Fibroblast of villous mesenchyme (primary cell): ENCODE measurements at regions not wholly inside any gene's neighbourhood (a gene's known extent, or its start where the extent isn't known, plus 50 kb on each side); places are given as distances from the start of the nearest gene placed in this dataset.
A peak's percentile ranks its signal among the peaks of the same experiment; 100 is the strongest.

Experiments used
- DNase-seq: peaks from one replicate; pipeline ENCODE4 v3.0.0-alpha.2; 2010; ENCODE audit warnings: low read depth
- H3K4me3 ChIP-seq: 2 replicates; pipeline ENCODE4 v1.5.1; 2011; ENCODE audit warnings: low read depth, mild to moderate bottlenecking, low read length
- CTCF ChIP-seq: IDR thresholded peaks from 2 replicates; pipeline ENCODE4 v1.5.1; 2012; ENCODE audit warnings: low read depth, mild to moderate bottlenecking, low read length; ENCODE audit not compliant: insufficient read depth

- TF ChIP-seq CTCF = no peak
- DNase-seq = no peak
- no peak overlapping the region for H3K4me3 ChIP-seq
Observed at GRCh38 chr5:155783246-155783645, 543.7 kb upstream of the SGCD start.

GRCh38 chr5:155783791-155784190 lies 543.2 kb upstream of the SGCD start:
- TF ChIP-seq CTCF = no peak
- no peak for DNase-seq
- H3K4me3 ChIP-seq = no peak overlapping the region

- no peak for DNase-seq
- TF ChIP-seq CTCF = no peak
- H3K4me3 ChIP-seq = no peak overlapping the region
Observed at GRCh38 chr5:155786108-155786507, 540.9 kb upstream of the SGCD start.

GRCh38 chr5:155792873-155793272 lies 534.1 kb upstream of the SGCD start:
- TF ChIP-seq CTCF = no peak
- no peak overlapping the region for H3K4me3 ChIP-seq
- no peak for DNase-seq

GRCh38 chr5:155794795-155795194 lies 532.2 kb upstream of the SGCD start:
- TF ChIP-seq CTCF = no peak
- DNase-seq = peak; percentile 2
- no peak overlapping the region for H3K4me3 ChIP-seq

GRCh38 chr5:155799308-155799707 lies 527.7 kb upstream of the SGCD start:
- DNase-seq = no peak
- TF ChIP-seq CTCF = no peak
- H3K4me3 ChIP-seq = no peak overlapping the region

- TF ChIP-seq CTCF = no peak
- H3K4me3 ChIP-seq = no peak overlapping the region
- DNase-seq = no peak
Observed at GRCh38 chr5:155807884-155808576, 518.9 kb upstream of the SGCD start.
